ENCODE measurements at regions not wholly inside any gene's neighbourhood (a gene's known extent, or its start where the extent isn't known, plus 50 kb on each side); places are given as distances from the start of the nearest gene placed in this dataset.
"Not testable (repeated sequence)": the region's sequence is repeated elsewhere in the genome, so short reads cannot be mapped to it uniquely, and the experiment has no call there.

GRCh38 chr16:5188318-5188988, 90.9 kb upstream of the EEF2KMT start:
- no peak for DNase-seq (ENCODE audit: low spot score)
- TF ChIP-seq, protein P1, sequence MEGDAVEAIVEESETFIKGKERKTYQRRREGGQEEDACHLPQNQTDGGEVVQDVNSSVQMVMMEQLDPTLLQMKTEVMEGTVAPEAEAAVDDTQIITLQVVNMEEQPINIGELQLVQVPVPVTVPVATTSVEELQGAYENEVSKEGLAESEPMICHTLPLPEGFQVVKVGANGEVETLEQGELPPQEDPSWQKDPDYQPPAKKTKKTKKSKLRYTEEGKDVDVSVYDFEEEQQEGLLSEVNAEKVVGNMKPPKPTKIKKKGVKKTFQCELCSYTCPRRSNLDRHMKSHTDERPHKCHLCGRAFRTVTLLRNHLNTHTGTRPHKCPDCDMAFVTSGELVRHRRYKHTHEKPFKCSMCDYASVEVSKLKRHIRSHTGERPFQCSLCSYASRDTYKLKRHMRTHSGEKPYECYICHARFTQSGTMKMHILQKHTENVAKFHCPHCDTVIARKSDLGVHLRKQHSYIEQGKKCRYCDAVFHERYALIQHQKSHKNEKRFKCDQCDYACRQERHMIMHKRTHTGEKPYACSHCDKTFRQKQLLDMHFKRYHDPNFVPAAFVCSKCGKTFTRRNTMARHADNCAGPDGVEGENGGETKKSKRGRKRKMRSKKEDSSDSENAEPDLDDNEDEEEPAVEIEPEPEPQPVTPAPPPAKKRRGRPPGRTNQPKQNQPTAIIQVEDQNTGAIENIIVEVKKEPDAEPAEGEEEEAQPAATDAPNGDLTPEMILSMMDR (IDR thresholded peaks at IDR 0.05; ENCODE audit: extremely low read depth, missing control alignments) = no peak

DNA sequence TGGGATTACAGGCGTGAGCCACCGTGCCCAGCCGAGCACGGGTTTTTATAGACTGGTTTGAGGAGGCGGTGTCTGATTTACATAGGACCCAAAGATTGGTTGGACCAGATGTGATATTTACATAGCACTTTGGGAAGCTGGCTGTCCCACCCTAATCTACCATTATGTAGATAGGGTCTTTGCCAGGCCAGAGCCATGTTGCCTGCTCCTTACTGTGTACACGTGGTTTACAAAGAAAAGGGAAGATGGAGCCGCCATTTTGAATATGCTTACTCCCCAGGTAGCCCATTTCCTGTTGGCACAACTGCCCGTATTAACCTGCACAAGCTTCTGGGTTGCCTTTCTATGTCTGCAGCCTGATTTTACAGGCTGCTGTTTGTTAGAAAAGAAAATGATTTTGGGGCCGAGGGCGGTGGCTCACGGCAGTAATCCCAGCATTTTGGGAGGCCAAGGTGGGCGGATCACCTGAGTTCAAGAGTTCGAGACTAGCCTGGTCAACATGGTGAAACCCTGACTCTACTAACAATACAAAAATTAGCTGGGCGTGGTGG, 89.9 kb upstream of the EEF2KMT start:
- TF ChIP-seq, protein P1 (IDR thresholded peaks at IDR 0.05; ENCODE audit: extremely low read depth, missing control alignments) = no peak
- no peak for DNase-seq (ENCODE audit: low spot score)

- TF ChIP-seq, protein P1 (IDR thresholded peaks at IDR 0.05; ENCODE audit: extremely low read depth, missing control alignments) = no peak
- DNase-seq (ENCODE audit: low spot score) = no peak
Observed at GRCh38 chr16:5186381-5186903, 88.8 kb upstream of the EEF2KMT start.

GRCh38 chr16:5176505-5176904, 78.9 kb upstream of the EEF2KMT start:
- TF ChIP-seq, protein P1 (IDR thresholded peaks at IDR 0.05; ENCODE audit: extremely low read depth, missing control alignments) = no peak

GRCh38 chr16:5175266-5175665, 77.7 kb upstream of the EEF2KMT start:
- TF ChIP-seq, protein P1 (IDR thresholded peaks at IDR 0.05; ENCODE audit: extremely low read depth, missing control alignments) = no peak
- DNase-seq (ENCODE audit: low spot score) = no peak

More at GRCh38 chr16:5176505-5176904, 78.9 kb upstream of the EEF2KMT start:
- no peak for DNase-seq (ENCODE audit: low spot score)

GRCh38 chr16:5166486-5166885, 68.9 kb upstream of the EEF2KMT start:
- no peak for DNase-seq (ENCODE audit: low spot score)
- TF ChIP-seq, protein P1 (IDR thresholded peaks at IDR 0.05; ENCODE audit: extremely low read depth, missing control alignments) = no peak

- not testable (repeated sequence) for DNase-seq (ENCODE audit: low spot score)
Observed at GRCh38 chr16:5165429-5165828, 67.8 kb upstream of the EEF2KMT start.

DNA sequence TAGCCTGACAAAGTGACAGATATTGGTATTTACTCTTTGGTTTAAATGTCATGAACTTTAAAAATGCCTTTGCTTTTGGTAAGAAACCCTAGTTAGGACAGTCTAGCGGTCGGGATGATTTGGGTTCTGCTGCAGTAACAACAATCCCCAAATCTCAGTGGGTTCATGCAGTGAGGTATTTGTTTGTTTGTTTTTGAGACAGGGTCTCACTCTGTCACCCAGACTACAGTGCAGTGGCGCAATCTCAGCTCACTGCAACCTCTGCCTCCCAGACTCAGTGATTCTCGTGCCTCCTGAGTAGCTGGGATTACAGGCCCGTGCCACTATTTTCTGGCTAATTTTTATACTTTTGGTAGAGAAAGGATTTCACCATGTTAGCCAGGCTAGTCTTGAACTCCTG, 65.2 kb upstream of the EEF2KMT start:
- not testable (repeated sequence) for DNase-seq (ENCODE audit: low spot score)

DNA sequence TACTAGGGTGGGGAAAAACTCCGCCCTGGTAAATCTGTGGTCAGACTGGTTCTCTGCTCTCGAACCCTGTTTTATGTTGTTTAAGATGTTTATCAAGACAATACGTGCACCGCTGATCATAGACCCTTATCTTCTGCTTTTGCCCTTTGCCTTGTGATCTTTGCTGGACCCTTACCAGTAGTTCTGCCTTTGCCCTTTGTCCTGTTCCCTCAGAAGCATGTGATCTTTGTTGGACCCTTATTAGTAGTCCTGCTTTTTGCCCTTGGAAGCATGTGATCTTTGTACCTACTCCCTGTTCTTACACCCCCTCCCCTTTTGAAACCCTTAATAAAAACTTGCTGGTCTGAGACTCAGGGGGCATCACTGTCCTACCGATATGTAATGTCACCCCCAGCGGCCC, 64.3 kb upstream of the EEF2KMT start:
- DNase-seq (ENCODE audit: low spot score) = not testable (repeated sequence)

DNA sequence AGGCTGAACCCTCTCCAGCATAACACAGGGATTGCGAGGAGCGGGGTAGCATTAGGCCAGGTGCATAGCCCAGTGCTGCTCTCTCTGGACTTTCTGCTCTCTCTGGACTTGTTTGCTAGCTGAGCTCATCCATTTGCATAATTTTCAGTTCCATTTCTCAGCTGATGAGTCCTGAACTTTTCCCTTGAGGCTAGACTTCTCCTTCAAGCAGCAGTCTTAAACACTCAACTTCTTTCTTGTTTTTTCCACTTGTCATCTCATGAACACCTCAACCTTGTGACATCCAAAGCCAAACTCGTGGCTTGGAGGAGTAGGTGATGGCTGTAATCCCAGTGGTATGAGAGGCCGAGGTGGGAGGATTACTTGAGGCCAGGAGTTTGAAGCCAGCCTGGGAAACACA, 62.4 kb upstream of the EEF2KMT start:
- DNase-seq (ENCODE audit: low spot score) = peak; percentile 28

GRCh38 chr16:5159537-5159936, 61.9 kb upstream of the EEF2KMT start:
- not testable (repeated sequence) for DNase-seq (ENCODE audit: low spot score)

All from GM20000 (cell line).